GM18951 (cell line): ENCODE measurements at regions not wholly inside any gene's neighbourhood (a gene's known extent, or its start where the extent isn't known, plus 50 kb on each side); places are given as distances from the start of the nearest gene placed in this dataset.

ENCODE experiments used
- POLR2A ChIP-seq: IDR thresholded peaks from 4 replicates; pipeline ENCODE4 v1.6.1; 2011; ENCODE audit warnings: mild to moderate bottlenecking; ENCODE audit not compliant: insufficient read length, insufficient read depth; ENCODE audit errors: extremely low read depth
- in situ Hi-C: fragments of 300-500 bp; cut with MboI; formaldehyde crosslinking; loops from one replicate; pipeline ENCODE4 v1.12.0; 2022; ENCODE audit warnings: low sequenced_read_pairs, mixed read lengths, inconsistent platforms; ENCODE audit not compliant: unreplicated experiment

DNA sequence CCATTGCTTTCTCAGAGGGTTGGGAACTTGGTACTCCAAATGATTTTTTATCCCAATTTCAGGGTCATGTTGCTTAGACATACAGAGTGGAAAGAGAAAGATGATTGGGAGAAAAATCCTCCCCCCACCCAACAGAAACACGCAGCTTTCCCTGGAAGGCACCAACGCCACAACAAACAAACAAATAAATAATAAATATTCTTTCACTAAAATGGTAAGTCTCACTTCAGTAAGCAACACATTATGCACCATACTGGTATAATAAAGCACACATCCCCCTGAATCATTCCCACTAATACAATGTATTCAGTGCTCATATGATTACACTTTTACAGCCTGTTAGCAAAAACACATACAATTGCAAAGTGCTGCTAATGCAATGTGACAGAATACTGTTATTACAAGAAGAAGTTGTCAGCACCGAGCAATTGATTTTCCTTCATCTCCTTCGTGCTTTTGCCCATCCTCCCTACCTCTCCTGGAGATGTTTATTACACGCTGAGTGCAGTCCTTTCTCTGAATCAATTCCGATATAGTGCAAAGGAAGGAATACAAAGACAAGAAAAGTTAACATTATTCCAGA, 359.9 kb downstream of the TXNL1 start:
- TF ChIP-seq POLR2A: no peak
- in situ Hi-C loops: no loop called here

- in situ Hi-C loops: no loop called here
- TF ChIP-seq POLR2A: no peak
These were observed 361.9 kb downstream of the TXNL1 start for GRCh38 chr18:56276466-56276865.

DNA sequence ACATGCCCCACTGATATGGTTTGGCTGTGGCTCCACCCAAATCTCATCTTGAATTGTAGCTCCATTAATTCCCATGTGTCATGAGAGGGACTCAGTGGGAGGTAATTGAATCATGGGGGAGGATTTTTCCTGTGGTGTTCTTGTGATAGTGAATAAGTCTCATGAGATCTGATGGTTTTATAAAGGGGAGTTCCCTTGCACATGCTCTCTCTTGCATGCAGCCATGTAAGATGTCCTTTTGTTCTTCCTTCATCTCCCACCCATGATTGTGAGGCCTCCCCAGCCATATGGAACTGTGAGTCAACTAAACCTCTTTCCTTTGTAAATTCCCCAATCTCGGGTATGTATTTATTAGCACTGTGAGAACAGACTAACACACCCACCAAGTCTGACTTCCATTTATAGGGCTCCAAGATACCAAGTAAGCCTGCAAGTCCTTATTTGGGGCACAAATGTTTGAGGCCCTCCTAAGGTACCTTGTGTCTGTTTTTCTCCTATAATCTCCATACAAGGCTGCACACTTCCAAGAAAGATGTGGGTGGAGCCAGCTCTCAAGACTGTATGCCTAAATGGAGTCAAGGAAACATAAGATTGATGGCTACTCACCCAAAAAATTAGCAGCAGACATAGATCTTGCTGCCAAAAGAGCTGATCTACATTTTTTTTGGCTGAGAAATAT, 364.7 kb downstream of the TXNL1 start:
- TF ChIP-seq POLR2A: no peak
- in situ Hi-C loops: no loop called here

- in situ Hi-C loops: no loop called here
- TF ChIP-seq POLR2A: no peak
These were observed 367.6 kb downstream of the TXNL1 start for GRCh38 chr18:56270671-56271250.

GRCh38 chr18:56269958-56270357, 368.4 kb downstream of the TXNL1 start:
- no peak for TF ChIP-seq POLR2A
- in situ Hi-C loops: no loop called here

DNA sequence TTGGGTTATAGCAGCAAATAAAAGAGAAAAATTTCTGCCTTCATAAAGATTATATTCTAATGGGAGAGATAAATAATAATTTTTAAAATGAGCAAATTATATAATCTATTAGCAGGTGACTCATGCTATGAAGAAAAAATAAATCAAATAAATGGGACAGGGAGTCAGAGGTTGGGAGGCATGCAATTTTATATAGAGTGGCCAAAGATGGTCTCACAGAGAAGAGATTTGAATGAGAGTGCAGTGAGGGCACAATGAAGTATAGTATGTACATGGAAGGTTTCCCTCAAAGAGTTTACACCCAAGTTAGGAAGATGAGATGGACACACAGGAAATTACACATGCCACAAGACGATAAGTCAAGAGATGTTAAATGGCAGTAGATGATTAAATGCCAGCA, 369.4 kb downstream of the TXNL1 start:
- TF ChIP-seq POLR2A: no peak
- in situ Hi-C loops: no loop called here

GRCh38 chr18:56267334-56267733, 371.1 kb downstream of the TXNL1 start:
- in situ Hi-C loops: no loop called here
- TF ChIP-seq POLR2A: no peak

DNA sequence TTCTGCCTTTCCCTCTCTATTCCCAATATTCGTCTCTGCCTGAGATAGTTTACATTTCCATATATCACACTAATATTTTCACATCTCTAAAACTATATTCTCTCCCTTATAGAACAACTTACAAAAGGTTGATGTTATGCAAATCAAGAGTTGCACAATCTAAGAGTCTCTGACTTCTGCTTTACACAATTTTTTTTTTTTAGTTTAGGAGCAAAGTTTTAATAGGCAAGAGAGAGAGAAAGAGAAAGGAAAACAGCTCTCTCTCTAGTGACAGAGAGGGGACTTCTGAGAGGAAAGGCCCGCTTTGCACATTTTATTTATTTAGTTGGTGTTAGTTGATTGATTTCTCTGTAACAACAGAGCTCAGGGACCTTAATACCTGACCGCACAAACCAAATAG, 380.2 kb downstream of the TXNL1 start:
- no peak for TF ChIP-seq POLR2A
- in situ Hi-C loops: no loop called here

DNA sequence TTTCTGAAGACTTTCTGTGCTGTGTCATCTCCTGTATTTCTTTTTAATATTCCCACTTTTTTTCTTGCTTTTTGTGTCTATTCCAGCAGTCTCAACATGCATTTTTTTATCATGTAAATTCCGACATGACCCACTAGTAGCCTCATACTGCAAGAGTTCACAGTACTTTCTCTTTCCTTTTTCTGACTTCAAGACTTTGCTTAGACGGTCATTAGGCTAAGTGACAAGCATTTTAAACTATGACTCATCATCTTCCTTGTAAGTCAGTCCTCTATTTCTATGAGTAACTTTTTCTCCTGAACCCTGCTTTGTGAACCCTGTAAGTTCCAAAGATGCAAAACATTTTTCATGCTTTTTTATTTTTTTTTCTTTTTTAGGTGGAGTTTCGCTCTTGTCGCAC, 381.2 kb downstream of the TXNL1 start:
- TF ChIP-seq POLR2A: no peak
- in situ Hi-C loops: no loop called here

DNA sequence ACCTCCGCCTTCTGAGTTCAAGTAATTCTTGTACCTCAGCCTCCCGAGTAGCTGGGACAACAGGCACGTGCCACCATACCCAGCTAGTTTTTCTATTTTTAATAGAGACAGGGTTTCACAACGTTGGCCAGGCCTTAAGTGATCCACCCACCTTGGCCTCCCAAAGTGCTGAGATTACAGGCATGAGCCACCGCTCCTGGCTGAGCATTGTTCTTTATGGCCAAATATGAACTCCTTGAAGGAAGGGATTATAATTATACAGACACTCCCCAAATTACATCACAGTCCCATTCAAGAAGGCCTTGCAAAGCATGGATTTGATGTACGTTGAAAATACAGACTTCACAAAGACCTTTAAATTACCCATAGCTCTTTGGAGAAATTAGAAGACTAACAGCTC, 381.7 kb downstream of the TXNL1 start:
- in situ Hi-C loops: no loop called here
- no peak for TF ChIP-seq POLR2A

GRCh38 chr18:56255381-56255780, 383.0 kb downstream of the TXNL1 start:
- in situ Hi-C loops: no loop called here
- no peak for TF ChIP-seq POLR2A

GRCh38 chr18:56252456-56252855, 385.9 kb downstream of the TXNL1 start:
- in situ Hi-C loops: no loop called here
- TF ChIP-seq POLR2A: no peak

- TF ChIP-seq POLR2A: no peak
- in situ Hi-C loops: no loop called here
These were observed 389.7 kb downstream of the TXNL1 start for GRCh38 chr18:56248610-56249235.

DNA sequence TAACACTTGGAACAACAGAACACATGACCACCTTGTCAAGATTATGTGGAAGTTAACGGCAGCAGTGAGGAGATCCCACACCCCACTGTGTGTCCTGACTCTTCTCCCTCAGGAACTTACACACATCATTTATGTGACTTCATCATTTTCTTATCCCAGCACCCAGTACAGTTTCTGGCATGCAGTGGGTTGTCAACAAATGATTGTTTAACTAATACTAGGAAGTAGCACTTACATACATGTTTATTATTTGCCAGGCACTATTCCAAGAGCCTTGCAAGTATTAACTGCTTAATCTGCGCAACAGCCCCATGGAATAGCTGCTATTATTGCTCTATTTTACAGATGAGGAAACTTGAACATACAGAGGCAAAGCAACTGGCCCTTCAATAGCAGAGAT, 391.5 kb downstream of the TXNL1 start:
- TF ChIP-seq POLR2A: no peak
- in situ Hi-C loops: no loop called here
